ENCODE measurements at regions not wholly inside any gene's neighbourhood (a gene's known extent, or its start where the extent isn't known, plus 50 kb on each side); places are given as distances from the start of the nearest gene placed in this dataset.

DNA sequence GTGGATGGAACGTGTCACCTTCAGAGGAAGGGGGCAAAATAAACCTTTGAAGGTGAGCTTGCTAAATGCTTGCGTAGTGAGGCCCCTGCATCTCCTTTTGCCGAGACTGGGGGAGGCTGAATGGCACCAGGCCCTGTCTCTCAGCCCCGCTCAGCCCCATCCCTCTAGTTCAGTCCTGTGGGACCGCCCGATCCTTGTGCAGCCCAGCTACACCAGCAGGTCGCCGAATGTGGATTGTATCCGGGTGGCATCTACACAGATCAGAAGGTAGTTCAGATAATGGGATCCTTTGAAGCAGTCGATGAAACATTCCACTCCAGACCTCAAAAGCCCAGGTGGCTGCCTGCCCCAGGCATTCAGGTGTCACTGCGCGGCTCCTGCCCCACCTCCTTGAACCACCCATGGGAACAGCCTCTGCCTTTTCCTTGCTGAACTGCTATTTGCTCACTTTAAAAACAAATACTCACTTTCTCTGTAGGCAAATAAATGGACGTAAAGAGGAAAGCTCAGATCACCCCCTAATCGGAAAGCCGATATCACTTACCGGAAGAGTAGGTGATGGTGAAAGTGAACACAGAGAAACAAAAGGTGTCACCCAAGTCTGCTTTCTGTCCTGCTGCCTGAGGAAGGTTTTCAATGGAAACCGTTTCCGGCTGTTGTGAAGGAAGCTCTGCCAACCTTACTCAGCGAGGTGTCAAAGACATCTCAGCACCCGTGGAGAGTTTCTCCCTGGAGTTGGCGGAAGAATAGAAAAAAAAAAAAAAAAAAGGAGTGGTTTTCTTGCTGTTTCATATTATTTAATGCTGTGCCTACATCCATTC lies 100.3 kb upstream of the NCOR2 start (continued):
- TF ChIP-seq, protein P1, sequence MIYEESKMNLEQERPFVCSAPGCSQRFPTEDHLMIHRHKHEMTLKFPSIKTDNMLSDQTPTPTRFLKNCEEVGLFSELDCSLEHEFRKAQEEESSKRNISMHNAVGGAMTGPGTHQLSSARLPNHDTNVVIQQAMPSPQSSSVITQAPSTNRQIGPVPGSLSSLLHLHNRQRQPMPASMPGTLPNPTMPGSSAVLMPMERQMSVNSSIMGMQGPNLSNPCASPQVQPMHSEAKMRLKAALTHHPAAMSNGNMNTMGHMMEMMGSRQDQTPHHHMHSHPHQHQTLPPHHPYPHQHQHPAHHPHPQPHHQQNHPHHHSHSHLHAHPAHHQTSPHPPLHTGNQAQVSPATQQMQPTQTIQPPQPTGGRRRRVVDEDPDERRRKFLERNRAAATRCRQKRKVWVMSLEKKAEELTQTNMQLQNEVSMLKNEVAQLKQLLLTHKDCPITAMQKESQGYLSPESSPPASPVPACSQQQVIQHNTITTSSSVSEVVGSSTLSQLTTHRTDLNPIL (CRISPR knock-in tag; IDR thresholded peaks at IDR 0.05; ENCODE audit: low read depth) = no peak
- no peak for TF ChIP-seq PPARA (CRISPR knock-in tag; IDR thresholded peaks at IDR 0.05; ENCODE audit: borderline replicate concordance)
- TF ChIP-seq TOX (CRISPR knock-in tag; IDR thresholded peaks at IDR 0.05; ENCODE audit: borderline replicate concordance) = no peak
- TF ChIP-seq, protein P2, sequence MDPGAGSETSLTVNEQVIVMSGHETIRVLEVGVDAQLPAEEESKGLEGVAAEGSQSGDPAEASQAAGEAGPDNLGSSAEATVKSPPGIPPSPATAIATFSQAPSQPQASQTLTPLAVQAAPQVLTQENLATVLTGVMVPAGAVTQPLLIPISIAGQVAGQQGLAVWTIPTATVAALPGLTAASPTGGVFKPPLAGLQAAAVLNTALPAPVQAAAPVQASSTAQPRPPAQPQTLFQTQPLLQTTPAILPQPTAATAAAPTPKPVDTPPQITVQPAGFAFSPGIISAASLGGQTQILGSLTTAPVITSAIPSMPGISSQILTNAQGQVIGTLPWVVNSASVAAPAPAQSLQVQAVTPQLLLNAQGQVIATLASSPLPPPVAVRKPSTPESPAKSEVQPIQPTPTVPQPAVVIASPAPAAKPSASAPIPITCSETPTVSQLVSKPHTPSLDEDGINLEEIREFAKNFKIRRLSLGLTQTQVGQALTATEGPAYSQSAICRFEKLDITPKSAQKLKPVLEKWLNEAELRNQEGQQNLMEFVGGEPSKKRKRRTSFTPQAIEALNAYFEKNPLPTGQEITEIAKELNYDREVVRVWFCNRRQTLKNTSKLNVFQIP (CRISPR knock-in tag; IDR thresholded peaks at IDR 0.05; ENCODE audit: borderline replicate concordance, low read depth) = no peak
- no peak for TF ChIP-seq SNAI2 (CRISPR knock-in tag; IDR thresholded peaks at IDR 0.05)
- TF ChIP-seq ZFP30 (CRISPR knock-in tag; IDR thresholded peaks at IDR 0.05) = no peak

DNA sequence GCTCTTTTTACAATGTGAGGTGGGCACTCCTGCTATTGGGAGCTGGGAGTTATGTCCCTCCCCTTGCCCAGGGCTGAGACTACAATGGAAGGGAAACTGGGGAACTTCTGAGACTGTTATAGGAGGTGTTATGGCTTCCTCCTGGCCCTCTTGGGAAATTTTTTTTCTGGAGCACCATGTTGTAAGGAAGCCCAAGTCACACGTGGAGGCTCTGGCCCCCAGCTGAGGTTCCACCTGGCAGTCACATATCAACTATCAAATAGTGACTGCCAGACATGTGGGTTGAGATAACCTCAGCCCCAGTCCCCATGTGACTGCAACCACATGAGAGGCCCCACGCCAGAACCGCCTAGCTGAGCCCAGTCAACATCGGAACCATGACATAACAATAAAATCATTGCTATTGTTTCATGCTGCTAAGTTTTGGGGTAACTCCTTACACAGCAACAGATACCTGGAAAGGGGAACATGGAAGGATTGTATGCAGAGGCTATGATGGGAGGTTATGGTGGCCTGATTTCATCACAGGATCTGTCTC lies 99.4 kb upstream of the NCOR2 start:
- TF ChIP-seq ZNF565 (CRISPR knock-in tag; conservative IDR thresholded peaks at IDR 0.05; ENCODE audit: low read depth) = peak; percentile 96
- TF ChIP-seq, protein P3, sequence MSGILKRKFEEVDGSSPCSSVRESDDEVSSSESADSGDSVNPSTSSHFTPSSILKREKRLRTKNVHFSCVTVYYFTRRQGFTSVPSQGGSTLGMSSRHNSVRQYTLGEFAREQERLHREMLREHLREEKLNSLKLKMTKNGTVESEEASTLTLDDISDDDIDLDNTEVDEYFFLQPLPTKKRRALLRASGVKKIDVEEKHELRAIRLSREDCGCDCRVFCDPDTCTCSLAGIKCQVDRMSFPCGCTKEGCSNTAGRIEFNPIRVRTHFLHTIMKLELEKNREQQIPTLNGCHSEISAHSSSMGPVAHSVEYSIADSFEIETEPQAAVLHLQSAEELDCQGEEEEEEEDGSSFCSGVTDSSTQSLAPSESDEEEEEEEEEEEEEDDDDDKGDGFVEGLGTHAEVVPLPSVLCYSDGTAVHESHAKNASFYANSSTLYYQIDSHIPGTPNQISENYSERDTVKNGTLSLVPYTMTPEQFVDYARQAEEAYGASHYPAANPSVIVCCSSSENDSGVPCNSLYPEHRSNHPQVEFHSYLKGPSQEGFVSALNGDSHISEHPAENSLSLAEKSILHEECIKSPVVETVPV (CRISPR knock-in tag; IDR thresholded peaks at IDR 0.05) = no peak
- ATAC-seq = no peak

DNA sequence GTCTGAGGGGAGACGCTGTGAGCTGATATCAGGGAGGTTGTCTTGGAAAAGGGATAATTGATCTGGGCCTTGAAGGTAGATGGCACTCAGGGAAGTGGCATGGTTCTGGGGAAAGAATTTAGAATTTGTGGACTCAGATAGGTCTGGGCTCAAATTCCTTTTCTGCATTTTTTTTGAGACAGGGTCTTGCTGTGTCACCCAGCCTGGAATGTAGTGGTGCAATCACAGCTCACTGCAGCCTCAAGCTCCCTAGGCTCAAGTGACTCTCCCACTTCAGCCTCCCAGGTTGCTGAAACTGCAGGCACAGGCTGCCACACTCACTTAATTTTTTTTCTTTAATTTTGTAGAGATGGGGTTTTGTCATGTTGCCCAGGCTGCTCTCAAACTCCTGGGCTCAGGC lies 98.1 kb upstream of the NCOR2 start:
- TF ChIP-seq ZFP30 (CRISPR knock-in tag; IDR thresholded peaks at IDR 0.05) (no peak), ESRRG (CRISPR knock-in tag; IDR thresholded peaks at IDR 0.05) (no peak), ZNF8 (CRISPR knock-in tag; IDR thresholded peaks at IDR 0.05) (no peak), SNAI2 (CRISPR knock-in tag; IDR thresholded peaks at IDR 0.05) (no peak), ZNF565 (CRISPR knock-in tag; conservative IDR thresholded peaks at IDR 0.05; ENCODE audit: low read depth) (no peak), GLIS3 (CRISPR knock-in tag; IDR thresholded peaks at IDR 0.05) (no peak), ZNF70 (CRISPR knock-in tag; IDR thresholded peaks at IDR 0.05) (no peak), RARB (CRISPR knock-in tag; IDR thresholded peaks at IDR 0.05) (no peak), OSR1 (CRISPR knock-in tag; IDR thresholded peaks at IDR 0.05) (no peak), CSDC2 (CRISPR knock-in tag; IDR thresholded peaks at IDR 0.05) (no peak), TCF4 (CRISPR knock-in tag; IDR thresholded peaks at IDR 0.05; ENCODE audit: borderline replicate concordance) (no peak), PPARA (CRISPR knock-in tag; IDR thresholded peaks at IDR 0.05; ENCODE audit: borderline replicate concordance) (no peak), ZFP3 (CRISPR knock-in tag; IDR thresholded peaks at IDR 0.05) (no peak), ISL1 (CRISPR knock-in tag; IDR thresholded peaks at IDR 0.05) (no peak)
- TF ChIP-seq, protein P1 (CRISPR knock-in tag; IDR thresholded peaks at IDR 0.05; ENCODE audit: low read depth) = no peak
- TF ChIP-seq, protein P4, sequence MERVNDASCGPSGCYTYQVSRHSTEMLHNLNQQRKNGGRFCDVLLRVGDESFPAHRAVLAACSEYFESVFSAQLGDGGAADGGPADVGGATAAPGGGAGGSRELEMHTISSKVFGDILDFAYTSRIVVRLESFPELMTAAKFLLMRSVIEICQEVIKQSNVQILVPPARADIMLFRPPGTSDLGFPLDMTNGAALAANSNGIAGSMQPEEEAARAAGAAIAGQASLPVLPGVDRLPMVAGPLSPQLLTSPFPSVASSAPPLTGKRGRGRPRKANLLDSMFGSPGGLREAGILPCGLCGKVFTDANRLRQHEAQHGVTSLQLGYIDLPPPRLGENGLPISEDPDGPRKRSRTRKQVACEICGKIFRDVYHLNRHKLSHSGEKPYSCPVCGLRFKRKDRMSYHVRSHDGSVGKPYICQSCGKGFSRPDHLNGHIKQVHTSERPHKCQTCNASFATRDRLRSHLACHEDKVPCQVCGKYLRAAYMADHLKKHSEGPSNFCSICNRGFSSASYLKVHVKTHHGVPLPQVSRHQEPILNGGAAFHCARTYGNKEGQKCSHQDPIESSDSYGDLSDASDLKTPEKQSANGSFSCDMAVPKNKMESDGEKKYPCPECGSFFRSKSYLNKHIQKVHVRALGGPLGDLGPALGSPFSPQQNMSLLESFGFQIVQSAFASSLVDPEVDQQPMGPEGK (CRISPR knock-in tag; IDR thresholded peaks at IDR 0.05; ENCODE audit: borderline replicate concordance) = no peak
- TF ChIP-seq, protein P2 (CRISPR knock-in tag; IDR thresholded peaks at IDR 0.05; ENCODE audit: borderline replicate concordance, low read depth) = no peak
- ATAC-seq = no peak

Data from SK-N-SH treated with all-trans-retinoic acid at 6 μM for 48 hours (cell line).